Mesenchymal stem cell (in vitro differentiated cells and primary cell): ENCODE measurements at regions not wholly inside any gene's neighbourhood (a gene's known extent, or its start where the extent isn't known, plus 50 kb on each side); places are given as distances from the start of the nearest gene placed in this dataset.

ENCODE experiments used
- DNase-seq: peaks from one replicate; pipeline ENCODE4 v3.0.0-alpha.2; 2013
- H2AFZ ChIP-seq: one replicate; pipeline ENCODE4 v1.6.1; 2013; ENCODE audit warnings: low read depth, mild to moderate bottlenecking, control low read depth, inconsistent platforms, low read length, moderate library complexity
- H2AK5ac ChIP-seq: 2 replicates; pipeline ENCODE4 v1.6.1; 2013; ENCODE audit warnings: low read length, moderate library complexity, mild to moderate bottlenecking, inconsistent platforms; ENCODE audit not compliant: severe bottlenecking
- H2BK120ac ChIP-seq: one replicate; pipeline ENCODE4 v1.6.1; 2013; ENCODE audit warnings: low read depth, mild to moderate bottlenecking, inconsistent platforms, low read length, moderate library complexity
- H2BK12ac ChIP-seq, 2 experiments: one replicate each; pipeline ENCODE4 v1.6.1; 2013; ENCODE audit warnings: inconsistent platforms in 2 of 2, low read length in 2 of 2, mild to moderate bottlenecking in 2 of 2, moderate library complexity in 2 of 2, control low read depth in 1 of 2
- H2BK15ac ChIP-seq: one replicate; pipeline ENCODE4 v1.6.1; 2013; ENCODE audit warnings: mild to moderate bottlenecking, low read depth, inconsistent platforms; ENCODE audit not compliant: poor library complexity, severe bottlenecking
- H2BK5ac ChIP-seq: 2 replicates; pipeline ENCODE4 v1.6.1; 2013; ENCODE audit warnings: low read depth, mild to moderate bottlenecking, low read length, control low read depth, inconsistent platforms; ENCODE audit not compliant: poor library complexity, severe bottlenecking
- H3K14ac ChIP-seq, 2 experiments: one replicate each; pipeline ENCODE4 v1.6.1; 2013; ENCODE audit warnings: inconsistent platforms in 2 of 2, low read length in 2 of 2, control low read depth in 1 of 2, mild to moderate bottlenecking in 1 of 2, moderate library complexity in 1 of 2
- H3K18ac ChIP-seq, 2 experiments: one replicate each; pipeline ENCODE4 v1.6.1; 2013; ENCODE audit warnings: inconsistent platforms in 2 of 2, low read length in 2 of 2, control low read depth in 1 of 2, low read depth in 1 of 2, mild to moderate bottlenecking in 1 of 2
- H3K23ac ChIP-seq, 2 experiments: one replicate each; pipeline ENCODE4 v1.6.1; 2013; ENCODE audit warnings: inconsistent platforms in 2 of 2, low read length in 2 of 2, mild to moderate bottlenecking in 2 of 2, moderate library complexity in 2 of 2, control low read depth in 1 of 2
- H3K27ac ChIP-seq: 2 replicates; pipeline ENCODE4 v1.5.1; 2013; ENCODE audit warnings: mild to moderate bottlenecking, moderate library complexity, low read length, control low read depth, inconsistent platforms; ENCODE audit not compliant: poor library complexity, severe bottlenecking
- H3K27me3 ChIP-seq, 2 experiments: 2 replicates each; pipeline versions ENCODE4 v1.6.1 to v1.7.0; 2013; ENCODE audit warnings: low read length in 2 of 2, mild to moderate bottlenecking in 2 of 2, moderate library complexity in 2 of 2, control low read depth in 1 of 2, inconsistent platforms in 1 of 2; ENCODE audit not compliant: control insufficient read depth in 1 of 2, insufficient read depth in 1 of 2
- H3K36me3 ChIP-seq, 2 experiments: 2 replicates each; pipeline versions ENCODE4 v1.6.1 to v1.7.0; 2013; ENCODE audit warnings: low read length in 2 of 2, control low read depth in 1 of 2, inconsistent platforms in 1 of 2, low read depth in 1 of 2, mild to moderate bottlenecking in 1 of 2; ENCODE audit not compliant: insufficient read depth in 2 of 2, control insufficient read depth in 1 of 2
- H3K4ac ChIP-seq, 2 experiments: one replicate each; pipeline ENCODE4 v1.6.1; 2013; ENCODE audit warnings: inconsistent platforms in 2 of 2, low read length in 2 of 2, mild to moderate bottlenecking in 2 of 2, moderate library complexity in 2 of 2, control low read depth in 1 of 2, low read depth in 1 of 2
- H3K4me1 ChIP-seq: 2 replicates; pipeline ENCODE4 v1.6.1; 2013; ENCODE audit warnings: low read depth, low read length, control low read depth; ENCODE audit not compliant: control insufficient read depth, insufficient read depth
- H3K4me2 ChIP-seq: 2 replicates; pipeline ENCODE4 v1.6.1; 2013; ENCODE audit warnings: low read length, mild to moderate bottlenecking, inconsistent platforms; ENCODE audit not compliant: poor library complexity, severe bottlenecking
- H3K4me3 ChIP-seq, 2 experiments: 2 replicates each; pipeline versions ENCODE4 v1.5.1 to v1.7.0; 2013; ENCODE audit warnings: low read length in 2 of 2, mild to moderate bottlenecking in 2 of 2, control low read depth in 1 of 2, low read depth in 1 of 2; ENCODE audit not compliant: insufficient read depth in 1 of 2
- H3K79me1 ChIP-seq: replicated peaks from 2 replicates; pipeline ENCODE4 v1.6.1; 2013; ENCODE audit warnings: mild to moderate bottlenecking, control low read depth, low read length, inconsistent platforms; ENCODE audit not compliant: poor library complexity, severe bottlenecking
- H3K9ac ChIP-seq: 2 replicates; pipeline ENCODE4 v1.7.0; 2013; ENCODE audit warnings: mild to moderate bottlenecking, low read length, moderate library complexity
- H3K9me3 ChIP-seq: 2 replicates; pipeline ENCODE4 v1.7.0; 2013; ENCODE audit warnings: mild to moderate bottlenecking, low read length; ENCODE audit not compliant: control insufficient read depth
- H4K8ac ChIP-seq: one replicate; pipeline ENCODE4 v1.6.1; 2013; ENCODE audit warnings: inconsistent platforms, mild to moderate bottlenecking, low read length, moderate library complexity
- H4K91ac ChIP-seq: one replicate; pipeline ENCODE4 v1.6.1; 2013; ENCODE audit warnings: mild to moderate bottlenecking, low read length, inconsistent platforms
- WGBS: methylation state at CpG from one replicate; pipeline ENCODE4 v1.1.7; 2013; ENCODE audit warnings: mixed read lengths; 5-methylcytosine and 5-hydroxymethylcytosine counted together

DNA sequence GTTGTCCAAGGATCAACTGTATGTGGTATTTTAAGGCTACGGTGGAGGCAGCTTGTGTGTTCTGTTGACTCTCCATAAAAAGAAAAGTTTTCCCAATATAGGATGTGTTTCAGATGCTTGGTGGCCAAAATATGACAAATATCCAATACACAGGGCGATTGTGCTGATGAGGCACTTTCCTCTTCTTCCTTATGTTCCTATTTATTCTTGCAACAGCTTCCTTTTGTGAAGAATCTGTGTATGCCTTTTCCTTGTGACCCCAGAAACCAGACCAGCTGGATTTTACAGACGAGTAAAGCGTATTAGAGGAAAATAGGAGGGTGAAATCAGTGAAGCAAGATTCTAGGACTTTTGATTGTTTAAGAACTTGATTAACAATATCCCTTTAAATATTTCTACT lies 452.0 kb downstream of the DMAC1 start:
- no peak overlapping the region for H2BK15ac ChIP-seq
- H2BK120ac ChIP-seq: no peak overlapping the region
- no peak for DNase-seq
- no peaks in the 10 kb centered on the region for H3K36me3 ChIP-seq
- no peaks in the 10 kb centered on the region for H3K27me3 ChIP-seq
- H3K18ac ChIP-seq: no peak overlapping the region
- no peak overlapping the region for H3K4me2 ChIP-seq
- no peak overlapping the region for H2BK12ac ChIP-seq
- WGBS: 93% methylated on average over 3 of the region's 4 CpGs
- H3K4me1 ChIP-seq: no peaks in the 10 kb centered on the region
- no peak overlapping the region for H4K91ac ChIP-seq
- H3K27ac ChIP-seq: no peak overlapping the region
- no peak overlapping the region for H4K8ac ChIP-seq
- no peak overlapping the region for H2AFZ ChIP-seq
- no peak overlapping the region for H3K4me3 ChIP-seq
- H3K79me1 ChIP-seq: no peaks in the 10 kb centered on the region
- H3K9ac ChIP-seq: no peak overlapping the region
- H2BK5ac ChIP-seq: no peak overlapping the region
- no peak overlapping the region for H3K23ac ChIP-seq
- peaks cover 9% of the 10 kb centered on the region for H3K9me3 ChIP-seq
- no peak overlapping the region for H3K4ac ChIP-seq
- H3K14ac ChIP-seq: no peak overlapping the region
- H2AK5ac ChIP-seq: no peak overlapping the region

DNA sequence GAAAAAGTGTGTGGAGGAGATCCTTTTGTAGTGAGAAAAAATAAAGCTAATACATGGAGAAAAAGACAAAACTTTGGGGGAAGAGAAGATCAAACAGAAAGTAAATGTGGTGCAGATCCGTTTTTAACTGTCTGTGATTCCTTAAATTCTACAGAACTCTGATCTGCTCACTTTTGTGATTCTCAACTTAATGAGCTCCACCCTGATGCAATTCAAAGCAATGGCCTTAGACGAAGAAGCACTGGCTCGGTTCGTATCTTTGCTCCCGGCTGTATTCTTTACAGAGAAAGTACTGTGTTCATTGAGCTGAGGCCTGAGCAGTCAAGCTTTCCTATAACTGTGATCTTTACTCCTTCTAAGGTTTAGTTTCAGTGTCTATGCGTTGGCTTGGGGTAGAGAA lies 453.4 kb downstream of the DMAC1 start:
- Histone ChIP-seq H2BK12ac (no peak overlapping the region), H3K4me1 (no peaks in the 10 kb centered on the region), H3K27me3 (no peaks in the 10 kb centered on the region), H3K14ac (no peak overlapping the region), H4K91ac (no peak overlapping the region), H2AK5ac (no peak overlapping the region), H3K9me3 (peaks cover 9% of the 10 kb centered on the region), H3K9ac (no peak overlapping the region), H2BK15ac (no peak overlapping the region), H2BK120ac (no peak overlapping the region), H3K36me3 (no peaks in the 10 kb centered on the region), H3K4me3 (no peak overlapping the region), H4K8ac (no peak overlapping the region), H2AFZ (no peak overlapping the region), H3K4ac (no peak overlapping the region), H2BK5ac (no peak overlapping the region), H3K18ac (no peak overlapping the region), H3K79me1 (no peaks in the 10 kb centered on the region), H3K4me2 (no peak overlapping the region), H3K27ac (no peak overlapping the region), H3K23ac (no peak overlapping the region)
- no peak for DNase-seq
- WGBS: 82% methylated on average over 5 of the region's 6 CpGs

DNA sequence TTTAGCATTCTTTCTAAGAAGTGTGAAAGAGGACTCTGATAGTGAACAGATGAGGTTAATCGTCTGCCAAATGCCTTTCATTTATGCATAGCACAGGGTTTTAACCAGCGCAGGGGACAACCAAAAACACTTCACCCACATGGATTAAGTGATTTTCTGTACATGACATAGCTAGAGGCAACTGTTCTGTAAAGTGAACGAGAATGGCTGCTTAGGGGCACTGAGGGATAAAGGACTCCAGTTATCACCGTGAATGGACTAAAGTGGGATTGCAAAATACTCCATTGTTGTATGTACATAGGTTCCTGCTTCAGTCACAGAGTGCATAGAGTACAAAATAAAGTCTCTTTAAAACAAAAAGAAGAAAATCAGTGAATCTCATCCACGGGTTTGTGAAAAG lies 456.8 kb downstream of the DMAC1 start:
- H3K4ac ChIP-seq: no peak overlapping the region
- WGBS: 84% methylated on average over 5 of the region's 5 CpGs
- H3K23ac ChIP-seq: no peak overlapping the region
- H3K9ac ChIP-seq: no peak overlapping the region
- no peak overlapping the region for H3K18ac ChIP-seq
- no peaks in the 10 kb centered on the region for H3K4me1 ChIP-seq
- H3K27me3 ChIP-seq: no peaks in the 10 kb centered on the region
- H3K79me1 ChIP-seq: no peaks in the 10 kb centered on the region
- no peak overlapping the region for H2BK12ac ChIP-seq
- no peak overlapping the region for H4K91ac ChIP-seq
- no peak overlapping the region for H2BK5ac ChIP-seq
- H3K9me3 ChIP-seq: no peaks in the 10 kb centered on the region
- H3K14ac ChIP-seq: no peak overlapping the region
- no peak overlapping the region for H3K4me3 ChIP-seq
- no peak overlapping the region for H2AFZ ChIP-seq
- no peak overlapping the region for H3K4me2 ChIP-seq
- H2BK15ac ChIP-seq: no peak overlapping the region
- no peak for DNase-seq
- H2BK120ac ChIP-seq: no peak overlapping the region
- no peaks in the 10 kb centered on the region for H3K36me3 ChIP-seq
- no peak overlapping the region for H3K27ac ChIP-seq
- no peak overlapping the region for H4K8ac ChIP-seq
- no peak overlapping the region for H2AK5ac ChIP-seq

DNA sequence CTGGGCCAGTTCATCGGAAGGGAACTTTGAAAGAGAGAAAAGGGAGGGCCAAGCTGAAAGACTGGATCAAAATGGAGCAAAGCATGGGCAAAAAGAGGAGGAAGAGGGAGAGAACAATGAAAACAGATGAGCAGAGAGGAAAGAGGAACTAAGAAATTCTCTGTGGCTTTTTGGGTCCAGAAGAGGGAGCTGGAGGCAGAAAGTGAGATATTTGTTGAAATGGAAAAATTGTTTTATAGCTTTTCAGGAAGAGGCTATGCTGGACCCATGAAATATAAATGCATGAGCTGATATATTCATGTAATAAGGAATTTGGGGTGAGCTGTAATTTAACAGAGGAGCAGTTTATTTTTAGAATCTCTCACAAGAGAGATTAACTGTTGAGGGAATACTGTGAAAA lies 457.3 kb downstream of the DMAC1 start:
- WGBS: 93% methylated on average over 1 of the region's 1 CpG
- Histone ChIP-seq H3K9ac (no peak overlapping the region), H3K4me2 (no peak overlapping the region), H2BK12ac (no peak overlapping the region), H3K14ac (no peak overlapping the region), H2BK15ac (no peak overlapping the region), H3K79me1 (no peaks in the 10 kb centered on the region), H3K4me3 (no peak overlapping the region), H4K91ac (no peak overlapping the region), H3K36me3 (no peaks in the 10 kb centered on the region), H3K23ac (no peak overlapping the region), H2BK120ac (no peak overlapping the region), H3K27me3 (no peaks in the 10 kb centered on the region), H3K9me3 (no peaks in the 10 kb centered on the region), H3K4ac (no peak overlapping the region), H2AFZ (no peak overlapping the region), H4K8ac (no peak overlapping the region), H3K4me1 (no peaks in the 10 kb centered on the region), H2AK5ac (no peak overlapping the region), H2BK5ac (no peak overlapping the region), H3K27ac (no peak overlapping the region), H3K18ac (peak overlapping the region in 1 of 2 experiments; percentile 48)
- no peak for DNase-seq
